MM.1S (cell line): ENCODE measurements at regions not wholly inside any gene's neighbourhood (a gene's known extent, or its start where the extent isn't known, plus 50 kb on each side); places are given as distances from the start of the nearest gene placed in this dataset.

Experiments
- DNase-seq: peaks from one replicate; pipeline ENCODE4 v3.0.0-alpha.2; 2015
- H2AFZ ChIP-seq: fragments of 300-600 bp; sonication (generic); 2 replicates; pipeline ENCODE4 v1.6.0; 2016; ENCODE audit warnings: antibody characterized with exemption, low read length
- H3F3A ChIP-seq: fragments of 300-600 bp; sonication (generic); 2 replicates; pipeline ENCODE4 v1.6.1; 2016; ENCODE audit warnings: mild to moderate bottlenecking, antibody characterized with exemption, low read length, moderate library complexity, mixed read lengths; ENCODE audit not compliant: insufficient read depth
- H3K27ac ChIP-seq: fragments of 300-600 bp; sonication (generic); 2 replicates; pipeline ENCODE4 v1.5.1; 2016; ENCODE audit warnings: mild to moderate bottlenecking, low read length
- H3K27me3 ChIP-seq: fragments of 300-600 bp; sonication (generic); replicated peaks from 2 replicates; pipeline ENCODE4 v1.6.0; 2016; ENCODE audit warnings: low read length; ENCODE audit not compliant: insufficient read depth
- H3K36me3 ChIP-seq: fragments of 300-600 bp; sonication (generic); replicated peaks from 2 replicates; pipeline ENCODE4 v1.6.1; 2016; ENCODE audit warnings: mild to moderate bottlenecking, low read length, mixed read lengths; ENCODE audit not compliant: insufficient read depth
- H3K4me1 ChIP-seq: fragments of 300-600 bp; sonication (generic); 2 replicates; pipeline ENCODE4 v1.6.1; 2016; ENCODE audit warnings: low read length, mixed read lengths
- H3K4me2 ChIP-seq: fragments of 300-600 bp; sonication (generic); 2 replicates; pipeline ENCODE4 v1.6.0; 2016; ENCODE audit warnings: low read depth, low read length
- H3K4me3 ChIP-seq: fragments of 300-600 bp; sonication (generic); 2 replicates; pipeline ENCODE4 v1.5.1; 2016; ENCODE audit warnings: low read length, mixed read lengths
- H3K79me2 ChIP-seq: fragments of 300-600 bp; sonication (generic); 2 replicates; pipeline ENCODE4 v1.6.1; 2016; ENCODE audit warnings: mixed run types, low read length, mixed read lengths
- H3K9ac ChIP-seq: fragments of 300-600 bp; sonication (generic); 2 replicates; pipeline ENCODE4 v1.6.1; 2016; ENCODE audit warnings: low read length, mixed read lengths
- H3K9me2 ChIP-seq: fragments of 300-600 bp; sonication (generic); replicated peaks from 2 replicates; pipeline ENCODE4 v1.6.1; 2016; ENCODE audit warnings: mild to moderate bottlenecking, low read length, mixed read lengths; ENCODE audit not compliant: insufficient read depth
- H3K9me3 ChIP-seq: fragments of 300-600 bp; sonication (generic); replicated peaks from 2 replicates; pipeline ENCODE4 v1.6.1; 2016; ENCODE audit warnings: mild to moderate bottlenecking, low read length, mixed read lengths; ENCODE audit not compliant: insufficient read depth
- H4K20me1 ChIP-seq: fragments of 300-600 bp; sonication (generic); 2 replicates; pipeline ENCODE4 v1.6.1; 2016; ENCODE audit warnings: mild to moderate bottlenecking, low read length, moderate library complexity, mixed read lengths; ENCODE audit not compliant: insufficient read depth
- EZH2 ChIP-seq: fragments of 300-600 bp; sonication (generic); optimal IDR thresholded peaks from 2 replicates; pipeline ENCODE3; 2017; ENCODE audit warnings: low read depth, mild to moderate bottlenecking, antibody characterized with exemption, low read length, mixed read lengths
- EZH2phosphoT487 ChIP-seq: fragments of 300-600 bp; sonication (generic); IDR thresholded peaks from 2 replicates; pipeline ENCODE4 v1.6.1; 2018; ENCODE audit warnings: antibody characterized with exemption, low read length
- TF ChIP-seq, protein P1 (sequence below): fragments of 300-600 bp; sonication (generic); IDR thresholded peaks from 2 replicates; pipeline ENCODE4 v1.5.1; 2016; ENCODE audit warnings: antibody characterized with exemption, low read length, mixed read lengths

DNA sequence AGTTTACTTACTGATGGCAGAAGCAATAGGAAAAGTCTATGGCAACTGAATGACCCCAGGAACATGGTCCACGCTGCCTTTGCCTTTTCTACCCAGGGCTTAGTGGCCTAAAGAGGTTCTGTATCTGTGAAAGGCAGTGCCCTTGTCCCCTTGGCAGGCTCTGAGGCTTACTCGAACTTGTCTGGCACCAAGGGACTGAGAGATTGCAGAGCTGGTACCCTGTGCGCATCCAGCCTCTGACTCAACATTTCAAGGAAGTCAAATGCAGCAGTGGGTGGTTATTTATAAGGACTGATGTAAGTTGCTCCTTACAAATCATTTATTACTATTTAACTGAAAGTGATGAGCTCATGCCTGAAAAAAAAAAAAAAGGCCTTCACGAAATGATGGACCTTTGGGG, 299.9 kb upstream of the MYOCD start:
- Histone ChIP-seq H3K4me2 (no peak overlapping the region), H3K9ac (no peak overlapping the region), H2AFZ (no peak overlapping the region), H3K4me1 (no peaks in the 10 kb centered on the region), H3K4me3 (no peak overlapping the region), H3K9me2 (no peaks in the 10 kb centered on the region), H3K27me3 (no peaks in the 10 kb centered on the region), H3K27ac (no peak overlapping the region), H3F3A (no peaks in the 10 kb centered on the region), H3K36me3 (no peaks in the 10 kb centered on the region), H3K9me3 (no peaks in the 10 kb centered on the region), H3K79me2 (no peaks in the 10 kb centered on the region), H4K20me1 (no peaks in the 10 kb centered on the region)
- TF ChIP-seq EZH2phosphoT487 (no peak), EZH2 (no peak)
- TF ChIP-seq, protein P1, sequence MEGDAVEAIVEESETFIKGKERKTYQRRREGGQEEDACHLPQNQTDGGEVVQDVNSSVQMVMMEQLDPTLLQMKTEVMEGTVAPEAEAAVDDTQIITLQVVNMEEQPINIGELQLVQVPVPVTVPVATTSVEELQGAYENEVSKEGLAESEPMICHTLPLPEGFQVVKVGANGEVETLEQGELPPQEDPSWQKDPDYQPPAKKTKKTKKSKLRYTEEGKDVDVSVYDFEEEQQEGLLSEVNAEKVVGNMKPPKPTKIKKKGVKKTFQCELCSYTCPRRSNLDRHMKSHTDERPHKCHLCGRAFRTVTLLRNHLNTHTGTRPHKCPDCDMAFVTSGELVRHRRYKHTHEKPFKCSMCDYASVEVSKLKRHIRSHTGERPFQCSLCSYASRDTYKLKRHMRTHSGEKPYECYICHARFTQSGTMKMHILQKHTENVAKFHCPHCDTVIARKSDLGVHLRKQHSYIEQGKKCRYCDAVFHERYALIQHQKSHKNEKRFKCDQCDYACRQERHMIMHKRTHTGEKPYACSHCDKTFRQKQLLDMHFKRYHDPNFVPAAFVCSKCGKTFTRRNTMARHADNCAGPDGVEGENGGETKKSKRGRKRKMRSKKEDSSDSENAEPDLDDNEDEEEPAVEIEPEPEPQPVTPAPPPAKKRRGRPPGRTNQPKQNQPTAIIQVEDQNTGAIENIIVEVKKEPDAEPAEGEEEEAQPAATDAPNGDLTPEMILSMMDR: no peak
- DNase-seq: no peak

DNA sequence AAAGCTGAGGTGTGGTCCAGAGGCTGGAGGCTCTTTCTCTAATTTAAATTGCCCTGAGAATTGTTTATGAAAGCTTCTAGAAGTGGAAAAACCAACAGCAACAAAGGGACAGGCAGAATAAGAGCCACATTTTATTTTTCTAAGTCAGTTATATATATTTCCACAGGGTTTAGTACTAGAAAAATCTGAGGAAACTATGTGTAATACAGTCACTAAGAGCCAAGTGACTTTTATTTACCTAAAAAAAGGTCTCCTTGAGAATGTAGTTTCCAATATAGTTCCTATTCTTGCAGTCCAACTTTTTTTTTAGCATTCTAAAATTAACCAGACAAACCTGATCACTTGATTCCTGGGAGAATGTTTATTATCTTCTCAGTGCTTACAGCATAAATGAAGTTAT, 296.6 kb upstream of the MYOCD start:
- Histone ChIP-seq H3K27ac (no peak overlapping the region), H3K9me2 (no peaks in the 10 kb centered on the region), H3F3A (no peaks in the 10 kb centered on the region), H3K36me3 (no peaks in the 10 kb centered on the region), H3K4me1 (no peaks in the 10 kb centered on the region), H3K9ac (no peak overlapping the region), H3K27me3 (no peaks in the 10 kb centered on the region), H4K20me1 (no peaks in the 10 kb centered on the region), H3K79me2 (no peaks in the 10 kb centered on the region), H3K9me3 (no peaks in the 10 kb centered on the region), H2AFZ (no peak overlapping the region), H3K4me2 (no peak overlapping the region), H3K4me3 (no peak overlapping the region)
- DNase-seq: no peak
- TF ChIP-seq EZH2phosphoT487: no peak
- TF ChIP-seq EZH2: no peak
- TF ChIP-seq, protein P1: no peak

GRCh38 chr17:12376276-12376675, 289.4 kb upstream of the MYOCD start:
- no peaks in the 10 kb centered on the region for H3K9me3 ChIP-seq
- no peaks in the 10 kb centered on the region for H3K4me1 ChIP-seq
- no peak overlapping the region for H3K27ac ChIP-seq
- TF ChIP-seq EZH2: no peak
- TF ChIP-seq EZH2phosphoT487: no peak
- TF ChIP-seq, protein P1: no peak
- DNase-seq: no peak
- no peaks in the 10 kb centered on the region for H4K20me1 ChIP-seq
- no peak overlapping the region for H2AFZ ChIP-seq
- no peaks in the 10 kb centered on the region for H3K9me2 ChIP-seq
- no peaks in the 10 kb centered on the region for H3F3A ChIP-seq
- H3K9ac ChIP-seq: no peak overlapping the region
- H3K4me2 ChIP-seq: no peak overlapping the region
- H3K36me3 ChIP-seq: no peaks in the 10 kb centered on the region
- no peak overlapping the region for H3K4me3 ChIP-seq
- no peaks in the 10 kb centered on the region for H3K27me3 ChIP-seq
- H3K79me2 ChIP-seq: no peaks in the 10 kb centered on the region

- H3K9ac ChIP-seq: no peak overlapping the region
- DNase-seq: no peak
Measured at GRCh38 chr17:12386225-12386624, 279.5 kb upstream of the MYOCD start.

More at GRCh38 chr17:12386225-12386624, 279.5 kb upstream of the MYOCD start:
- TF ChIP-seq EZH2phosphoT487 (no peak), EZH2 (no peak)
- TF ChIP-seq, protein P1: no peak
- Histone ChIP-seq H3K27ac (no peak overlapping the region), H3F3A (no peaks in the 10 kb centered on the region), H3K79me2 (no peaks in the 10 kb centered on the region), H3K4me2 (no peak overlapping the region), H3K36me3 (no peaks in the 10 kb centered on the region), H3K9me2 (no peaks in the 10 kb centered on the region), H2AFZ (no peak overlapping the region), H4K20me1 (no peaks in the 10 kb centered on the region), H3K27me3 (no peaks in the 10 kb centered on the region), H3K4me1 (no peaks in the 10 kb centered on the region), H3K4me3 (no peak overlapping the region), H3K9me3 (no peaks in the 10 kb centered on the region)
